HG03060 (cell line): ENCODE measurements at regions not wholly inside any gene's neighbourhood (a gene's known extent, or its start where the extent isn't known, plus 50 kb on each side); places are given as distances from the start of the nearest gene placed in this dataset.

Experiments used
- ATAC-seq: cut with Tn5 transposase; IDR thresholded peaks from one replicate; pipeline ENCODE4 v1.9.1; 2021; ENCODE audit warnings: low read depth, moderate number of reproducible peaks; ENCODE audit not compliant: unreplicated experiment

GRCh38 chr10:7507887-7508726, 97.3 kb upstream of the SFMBT2 start:
- ATAC-seq, result no peak

GRCh38 chr10:7506571-7506970, 95.7 kb upstream of the SFMBT2 start:
- no peak for ATAC-seq

- ATAC-seq, result no peak
Observed at GRCh38 chr10:7505196-7505595, 94.4 kb upstream of the SFMBT2 start.

GRCh38 chr10:7503190-7503589, 92.4 kb upstream of the SFMBT2 start:
- no peak for ATAC-seq

- no peak for ATAC-seq
Observed at GRCh38 chr10:7501157-7501556, 90.3 kb upstream of the SFMBT2 start.

- ATAC-seq, result no peak
Observed at GRCh38 chr10:7498111-7498510, 87.3 kb upstream of the SFMBT2 start.

GRCh38 chr10:7493996-7494395, 83.2 kb upstream of the SFMBT2 start:
- no peak for ATAC-seq

GRCh38 chr10:7492660-7493046, 81.8 kb upstream of the SFMBT2 start:
- ATAC-seq, result peak; percentile 21

GRCh38 chr10:7491949-7492659, 81.3 kb upstream of the SFMBT2 start:
- peak; percentile 83 for ATAC-seq

GRCh38 chr10:7491230-7491629, 80.4 kb upstream of the SFMBT2 start:
- no peak for ATAC-seq

GRCh38 chr10:7488418-7488829, 77.6 kb upstream of the SFMBT2 start:
- no peak for ATAC-seq

- ATAC-seq, result no peak
Observed at GRCh38 chr10:7487528-7487927, 76.7 kb upstream of the SFMBT2 start.

GRCh38 chr10:7486528-7486927, 75.7 kb upstream of the SFMBT2 start:
- ATAC-seq, result no peak

- ATAC-seq, result no peak
Observed at GRCh38 chr10:7485799-7486198, 75.0 kb upstream of the SFMBT2 start.

GRCh38 chr10:7485244-7485556, 74.4 kb upstream of the SFMBT2 start:
- ATAC-seq, result no peak

GRCh38 chr10:7484456-7485243, 73.8 kb upstream of the SFMBT2 start:
- peak; percentile 64 for ATAC-seq

GRCh38 chr10:7483848-7484247, 73.0 kb upstream of the SFMBT2 start:
- ATAC-seq, result no peak

- no peak for ATAC-seq
Observed at GRCh38 chr10:7482992-7483391, 72.2 kb upstream of the SFMBT2 start.

- no peak for ATAC-seq
Observed at GRCh38 chr10:7481368-7481765, 70.5 kb upstream of the SFMBT2 start.

GRCh38 chr10:7480742-7481367, 70.0 kb upstream of the SFMBT2 start:
- peak; percentile 28 for ATAC-seq
